ENCODE measurements at regions not wholly inside any gene's neighbourhood (a gene's known extent, or its start where the extent isn't known, plus 50 kb on each side); places are given as distances from the start of the nearest gene placed in this dataset.

GRCh38 chr1:29949676-29950075 is 713.4 kb downstream of the PTPRU start:
- TF ChIP-seq CTCF (IDR thresholded peaks at IDR 0.05; ENCODE audit: poor library complexity, severe bottlenecking), result no peak
- no peak for TF ChIP-seq EP300 (conservative IDR thresholded peaks at IDR 0.05; ENCODE audit: poor library complexity, severe bottlenecking)
- no peak for TF ChIP-seq RAD21 (conservative IDR thresholded peaks at IDR 0.05)
- TF ChIP-seq POLR2AphosphoS5 (IDR thresholded peaks at IDR 0.05), result no peak
- no peak for TF ChIP-seq REST (IDR thresholded peaks at IDR 0.05; ENCODE audit: borderline replicate concordance)
- TF ChIP-seq EZH2 (IDR thresholded peaks at IDR 0.05; ENCODE audit: borderline replicate concordance, insufficient read depth, low read length, poor library complexity, severe bottlenecking), result no peak
- no peak for TF ChIP-seq TAF1 (IDR thresholded peaks at IDR 0.05; ENCODE audit: low read depth)
- TF ChIP-seq SMC3 (conservative IDR thresholded peaks at IDR 0.05; ENCODE audit: poor library complexity), result no peak

All from neural cell (in vitro differentiated cells).